Brain pericyte (primary cell): ENCODE measurements at regions not wholly inside any gene's neighbourhood (a gene's known extent, or its start where the extent isn't known, plus 50 kb on each side); places are given as distances from the start of the nearest gene placed in this dataset.
A peak's percentile ranks its signal among the peaks of the same experiment; 100 is the strongest.
"Not testable (repeated sequence)": the region's sequence is repeated elsewhere in the genome, so short reads cannot be mapped to it uniquely, and the experiment has no call there.

Experiments
- DNase-seq: peaks from one replicate; pipeline ENCODE4 v3.0.0-alpha.2; 2012; ENCODE audit warnings: low read depth, low spot score

GRCh38 chr6:74720923-74721322, 484.9 kb downstream of the COL12A1 start:
- DNase-seq: no peak

- no peak for DNase-seq
Measured at GRCh38 chr6:74717591-74717990, 488.3 kb downstream of the COL12A1 start.

- peak; percentile 8 for DNase-seq
Measured at GRCh38 chr6:74715355-74716085, 490.3 kb downstream of the COL12A1 start.

- DNase-seq: no peak
Measured at GRCh38 chr6:74713941-74714340, 491.9 kb downstream of the COL12A1 start.

- DNase-seq: no peak
Measured at GRCh38 chr6:74705451-74705850, 500.4 kb downstream of the COL12A1 start.

GRCh38 chr6:74704540-74704939, 501.3 kb downstream of the COL12A1 start:
- DNase-seq: not testable (repeated sequence)

GRCh38 chr6:74690365-74690764, 515.5 kb downstream of the COL12A1 start:
- DNase-seq: no peak

- DNase-seq: no peak
Measured at GRCh38 chr6:74689601-74690000, 516.3 kb downstream of the COL12A1 start.

GRCh38 chr6:74677463-74677862, 528.4 kb downstream of the COL12A1 start:
- no peak for DNase-seq

GRCh38 chr6:74676906-74677305, 528.9 kb downstream of the COL12A1 start:
- no peak for DNase-seq

GRCh38 chr6:74674377-74674776, 531.5 kb downstream of the COL12A1 start:
- DNase-seq: no peak

GRCh38 chr6:74671558-74672025, 534.3 kb downstream of the COL12A1 start:
- DNase-seq: peak; percentile 40

GRCh38 chr6:74658391-74658790, 547.5 kb downstream of the COL12A1 start:
- no peak for DNase-seq

- DNase-seq: no peak
Measured at GRCh38 chr6:74657931-74658330, 547.9 kb downstream of the COL12A1 start.

GRCh38 chr6:74657011-74657410, 548.8 kb downstream of the COL12A1 start:
- no peak for DNase-seq

GRCh38 chr6:74656453-74656852, 549.4 kb downstream of the COL12A1 start:
- no peak for DNase-seq

GRCh38 chr6:74654296-74654695, 551.6 kb downstream of the COL12A1 start:
- DNase-seq: no peak

GRCh38 chr6:74651948-74652842, 553.7 kb downstream of the COL12A1 start:
- DNase-seq: no peak

GRCh38 chr6:74650668-74651067, 555.2 kb downstream of the COL12A1 start:
- no peak for DNase-seq

GRCh38 chr6:74646461-74646860, 559.4 kb downstream of the COL12A1 start:
- no peak for DNase-seq

- no peak for DNase-seq
Measured at GRCh38 chr6:74645108-74645849, 560.6 kb downstream of the COL12A1 start.

GRCh38 chr6:74642101-74642500, 563.8 kb downstream of the COL12A1 start:
- DNase-seq: no peak
